HG02943 (cell line): ENCODE measurements at regions not wholly inside any gene's neighbourhood (a gene's known extent, or its start where the extent isn't known, plus 50 kb on each side); places are given as distances from the start of the nearest gene placed in this dataset.

Source experiments
- ATAC-seq: cut with Tn5 transposase; IDR thresholded peaks from one replicate; pipeline ENCODE4 v1.9.1; 2021; ENCODE audit warnings: mild to moderate bottlenecking, low read depth, moderate library complexity; ENCODE audit not compliant: unreplicated experiment

DNA sequence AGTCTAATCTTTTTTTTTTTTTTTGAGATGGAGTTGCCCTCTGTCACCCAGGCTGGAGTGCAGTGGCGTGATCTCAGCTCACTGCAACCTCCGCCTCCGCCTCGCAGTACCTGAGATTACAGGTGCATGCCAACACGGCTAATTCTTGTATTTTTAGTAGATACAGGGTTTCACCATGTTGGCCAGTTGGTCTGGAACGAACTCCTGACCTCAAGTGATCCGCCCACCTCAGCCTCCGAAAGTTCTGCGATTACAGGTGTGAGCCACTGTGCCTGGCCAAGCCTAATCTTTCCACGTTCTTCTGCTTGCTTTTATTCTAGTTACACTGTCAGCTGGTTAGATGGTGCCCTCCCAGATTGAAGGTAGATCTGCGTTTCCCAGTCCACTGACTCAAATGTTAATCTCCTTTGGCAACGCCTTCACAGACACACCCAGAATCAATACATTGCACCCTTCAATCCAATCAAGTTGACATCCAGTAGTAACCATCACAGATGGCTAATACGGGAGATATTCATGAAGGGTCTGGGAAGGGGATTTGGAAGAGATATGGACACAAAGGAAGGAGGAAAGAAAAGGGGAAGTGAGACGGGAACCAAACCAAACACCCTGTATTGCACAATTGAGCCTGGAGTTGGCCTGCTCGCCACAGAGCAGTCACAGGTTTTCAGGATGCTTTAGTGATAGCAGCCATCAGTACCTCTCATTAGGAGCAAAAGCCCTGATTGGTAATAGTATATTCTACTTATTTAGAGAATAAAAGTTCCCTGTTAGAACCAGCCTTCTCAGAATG lies 229.8 kb downstream of the PIK3C3 start:
- no peak for ATAC-seq

DNA sequence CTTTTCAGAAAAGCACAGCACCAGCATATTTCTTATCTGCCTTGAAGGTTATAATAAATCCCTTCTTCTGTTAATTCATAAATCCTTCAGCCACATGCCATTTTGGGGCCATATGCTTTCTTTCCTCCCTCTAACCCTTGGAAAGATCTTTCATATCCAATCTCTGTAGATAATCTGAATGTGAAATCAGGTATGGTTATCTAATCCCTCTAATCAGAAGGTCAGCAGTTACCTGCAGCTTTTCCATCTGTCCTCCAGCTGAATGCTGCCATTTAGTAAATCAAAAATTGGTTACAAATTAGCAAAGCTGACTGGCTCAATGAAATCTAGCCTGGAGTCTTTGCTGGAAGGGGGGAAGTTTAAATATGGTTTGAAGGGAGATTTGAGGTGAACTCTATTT lies 230.5 kb downstream of the PIK3C3 start:
- ATAC-seq, result no peak

DNA sequence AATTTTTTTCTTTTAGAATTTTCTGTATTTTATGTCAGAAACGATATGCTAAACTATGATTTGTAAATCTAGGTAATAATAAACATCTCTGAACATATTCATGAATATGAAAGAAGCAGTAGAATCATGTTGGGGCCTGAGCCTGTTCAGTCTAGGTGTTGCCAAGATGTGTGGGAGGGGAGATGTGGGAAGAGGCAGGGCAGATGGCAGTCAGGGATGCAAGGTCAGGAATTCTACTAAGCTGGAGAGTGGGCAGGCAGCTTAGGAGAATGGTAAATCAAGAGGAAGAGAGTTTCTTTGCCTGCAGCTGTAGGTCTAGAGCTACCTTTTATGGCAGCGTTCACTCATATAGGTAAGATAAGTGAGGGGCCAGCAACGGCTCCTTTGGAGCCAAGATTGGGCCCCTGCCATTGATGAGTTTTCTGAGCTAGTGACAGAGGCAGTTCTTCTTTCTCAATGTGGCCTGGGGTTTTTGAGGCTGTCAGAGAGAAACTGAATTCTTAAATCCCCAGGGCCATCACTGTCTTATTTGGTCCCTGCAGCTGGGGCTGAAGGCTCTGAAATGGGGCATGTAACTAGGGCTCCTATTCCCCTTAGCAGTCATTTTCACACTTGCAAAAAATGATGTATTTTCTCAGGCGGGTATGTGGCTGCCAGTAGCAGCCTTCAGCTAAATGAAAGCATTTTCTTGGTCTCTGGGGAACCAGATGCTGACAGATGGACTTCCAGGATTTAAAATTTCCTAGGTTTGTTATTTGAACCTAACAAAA lies 232.8 kb downstream of the PIK3C3 start:
- ATAC-seq, result no peak

DNA sequence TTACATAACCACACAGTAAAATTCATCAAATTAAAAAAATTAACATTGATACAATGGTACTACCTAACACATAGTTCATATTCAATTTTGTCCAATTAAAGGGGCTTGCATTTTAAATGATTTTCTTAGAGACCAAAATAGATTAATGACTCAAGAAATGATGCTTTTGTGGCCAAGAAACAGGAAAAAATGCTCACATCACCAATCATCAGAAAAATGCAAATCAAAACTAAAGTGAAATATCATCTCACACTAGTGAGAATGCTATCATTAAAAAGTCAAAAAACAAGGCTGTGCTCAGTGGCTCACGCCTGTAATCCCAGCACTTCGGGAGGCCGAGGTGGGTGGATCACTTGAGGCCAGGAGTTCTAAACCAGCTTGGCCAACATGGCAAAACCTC lies 235.6 kb downstream of the PIK3C3 start:
- no peak for ATAC-seq

DNA sequence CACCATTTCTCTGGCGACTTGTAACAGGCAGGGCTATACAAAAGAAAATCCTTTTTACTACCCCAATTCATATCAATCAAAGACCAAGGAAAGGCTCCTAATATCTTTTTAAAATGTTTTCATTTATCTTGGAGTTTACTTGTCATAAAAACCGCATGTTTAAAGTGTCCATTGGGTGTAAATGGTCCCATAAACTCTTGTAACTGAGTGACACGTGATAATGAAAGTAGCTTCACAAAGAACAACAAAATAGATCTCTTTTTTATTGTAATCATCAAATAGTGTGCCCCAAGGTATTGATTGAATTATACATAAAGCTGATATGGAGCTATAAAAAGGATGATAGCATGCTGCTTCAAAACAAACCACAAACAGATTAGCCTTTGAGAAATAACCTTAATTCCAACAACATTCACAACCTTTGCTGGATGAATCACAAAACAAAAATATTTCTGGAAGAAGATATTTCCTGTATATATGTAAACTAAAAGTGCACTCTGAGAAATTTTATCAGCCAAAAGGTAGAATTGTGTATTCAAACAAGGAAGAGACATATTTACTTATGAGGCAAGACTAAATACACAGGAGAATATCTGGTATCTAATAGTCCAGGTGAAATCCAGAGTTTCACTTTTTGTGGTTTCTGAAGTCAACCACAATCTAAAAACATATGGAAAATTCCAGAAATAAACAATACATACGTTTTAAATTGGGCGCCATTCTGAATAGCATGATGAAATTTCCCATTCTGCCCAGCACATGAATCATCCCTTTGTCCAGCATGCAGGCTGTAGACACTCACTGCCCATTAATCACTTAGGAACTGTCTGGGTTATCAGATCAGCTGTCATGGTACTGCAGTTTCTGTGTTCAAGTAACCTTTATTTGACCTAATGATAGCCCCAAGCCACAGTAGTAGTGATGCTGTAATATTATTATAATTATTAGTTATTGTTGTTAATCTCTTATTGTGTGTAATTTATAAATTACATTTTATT lies 237.5 kb downstream of the PIK3C3 start:
- ATAC-seq, result no peak

DNA sequence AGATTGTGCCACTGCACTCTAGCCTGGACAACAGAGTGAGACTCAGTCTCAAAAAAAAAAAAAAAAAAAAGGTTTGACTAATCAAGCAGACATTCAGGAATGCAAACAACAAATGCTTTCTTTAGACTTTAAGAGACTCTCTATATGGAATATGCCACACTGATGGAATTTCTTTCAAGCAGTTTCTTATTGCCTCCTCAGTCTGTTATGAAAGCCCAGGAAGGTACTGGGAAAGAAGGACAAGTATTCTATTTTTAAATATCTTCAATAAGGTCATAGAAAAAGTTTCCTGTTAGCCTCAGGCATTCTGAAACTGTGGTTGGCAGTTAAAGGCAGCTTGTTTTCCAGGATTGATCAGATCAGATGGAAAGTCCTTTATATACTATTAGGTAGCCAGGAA lies 241.6 kb downstream of the PIK3C3 start:
- ATAC-seq, result no peak

DNA sequence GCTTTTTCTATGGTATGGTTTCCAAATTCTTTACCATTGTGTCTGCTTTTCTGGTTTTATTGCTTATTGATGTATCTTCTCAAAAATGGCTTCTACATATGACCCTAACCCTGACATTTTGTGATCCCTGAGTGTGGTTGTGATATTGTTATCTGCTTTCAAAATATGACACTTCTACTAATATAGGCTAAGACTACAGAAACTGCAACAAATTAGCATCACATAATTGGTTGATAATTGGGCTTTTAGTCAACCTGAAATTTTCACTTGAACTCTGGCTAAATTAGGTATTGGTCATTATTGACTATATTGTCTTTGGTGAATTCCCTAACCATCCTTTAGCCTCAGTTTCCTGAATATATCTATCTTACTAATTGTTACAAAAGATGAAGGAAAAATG lies 246.1 kb downstream of the PIK3C3 start:
- no peak for ATAC-seq

DNA sequence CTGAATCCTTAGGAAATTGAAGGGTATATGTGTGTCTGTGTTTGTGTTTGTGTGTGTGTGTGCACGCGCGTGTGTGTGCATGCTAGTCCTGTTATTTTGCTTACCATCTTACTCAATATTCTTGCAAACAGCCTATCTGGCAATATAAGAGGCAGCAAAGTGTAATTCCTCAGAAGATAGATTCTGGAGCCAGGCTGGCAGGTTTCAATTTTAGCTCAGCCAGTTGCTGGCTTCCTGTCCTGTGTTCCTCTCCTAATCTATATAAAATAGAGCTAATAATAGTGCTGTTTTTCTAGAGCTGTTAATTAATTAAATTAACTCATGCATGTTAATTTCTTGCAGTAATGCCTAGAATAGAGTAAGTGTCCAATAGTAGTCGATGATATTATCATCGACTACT lies 256.2 kb downstream of the PIK3C3 start:
- no peak for ATAC-seq

DNA sequence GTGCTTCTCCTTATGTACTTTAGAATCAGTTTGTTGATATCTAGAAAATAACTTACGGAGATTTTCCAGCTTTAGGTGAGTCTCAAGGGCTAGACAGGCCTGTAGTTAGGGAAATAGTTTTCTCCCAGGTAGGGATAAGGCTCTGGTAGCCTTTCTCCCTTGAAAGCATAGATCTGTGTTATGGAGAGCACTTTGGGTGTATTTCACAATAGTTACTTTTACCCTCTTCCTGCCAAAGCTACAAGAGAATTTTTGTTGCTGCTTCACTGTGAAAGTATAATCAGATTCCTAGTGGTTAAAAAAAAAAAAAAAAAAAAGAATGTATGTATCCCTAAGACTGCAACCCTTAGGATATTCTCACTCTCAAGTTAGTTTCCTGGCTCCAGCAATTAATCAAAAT lies 267.5 kb downstream of the PIK3C3 start:
- ATAC-seq, result no peak

DNA sequence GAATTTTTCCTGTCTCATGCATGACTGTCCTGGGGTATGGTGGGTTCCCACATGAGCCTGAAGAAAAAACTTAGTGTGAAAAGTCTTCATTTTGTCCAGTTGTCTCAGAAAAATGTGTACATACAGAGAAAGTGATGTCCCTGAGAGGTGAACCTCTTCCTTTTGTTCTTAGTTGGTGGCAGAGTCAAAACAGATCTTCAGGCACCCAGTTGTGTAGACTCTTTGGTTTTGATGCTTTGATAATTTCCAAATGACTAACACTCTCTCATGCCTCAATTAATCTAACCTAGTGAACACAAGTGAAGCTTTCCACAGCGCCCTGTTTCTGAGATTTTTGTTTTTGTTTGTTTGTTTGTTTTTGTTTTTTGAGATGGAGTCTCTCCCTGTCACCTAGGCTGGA lies 273.5 kb downstream of the PIK3C3 start:
- ATAC-seq, result no peak

DNA sequence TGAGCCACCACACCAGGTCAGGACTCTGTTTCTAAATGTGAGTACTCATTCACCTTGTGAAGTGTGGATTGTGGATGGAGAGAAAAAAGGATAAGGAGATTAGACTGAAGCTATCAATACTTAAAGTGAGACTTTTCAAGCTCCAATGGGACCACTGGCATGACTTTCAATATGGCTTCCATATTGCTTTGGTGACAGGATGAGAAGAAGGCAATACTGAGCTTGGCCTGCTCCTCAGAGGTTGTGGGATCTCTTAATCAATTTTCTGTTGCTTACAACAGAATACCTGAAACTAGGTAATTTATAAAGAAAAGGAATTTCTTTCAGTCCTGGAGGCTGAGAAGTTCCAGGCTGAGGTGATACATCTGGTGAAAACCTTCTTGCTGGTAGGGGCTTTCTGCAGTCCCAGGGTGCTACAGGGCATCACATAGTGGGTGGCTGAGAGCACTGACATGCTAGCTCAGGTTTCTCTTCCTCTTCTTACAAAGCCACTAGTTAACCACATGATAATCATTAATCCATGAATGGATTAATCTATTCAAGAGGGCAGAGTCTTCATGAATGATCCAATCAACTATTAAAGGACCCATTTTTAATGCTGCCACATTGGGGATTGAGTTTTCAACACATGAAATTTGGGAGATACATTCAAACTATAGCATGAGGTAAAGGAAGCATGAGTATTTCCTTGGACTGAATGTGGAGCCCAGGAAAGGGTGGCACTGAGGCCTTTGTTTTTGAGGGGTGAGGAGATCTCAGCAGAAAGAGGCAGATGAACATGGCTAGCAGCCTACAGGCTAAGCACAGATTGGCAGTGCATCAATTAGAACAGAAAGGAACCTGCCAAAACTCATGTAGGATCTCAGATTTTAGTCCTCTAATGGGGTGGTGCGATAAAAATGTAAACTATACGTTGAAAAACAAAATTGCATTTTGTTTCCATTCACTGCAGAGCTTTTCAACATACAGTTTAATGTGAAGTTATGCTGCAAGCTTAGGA lies 274.5 kb downstream of the PIK3C3 start:
- peak; percentile 98 for ATAC-seq

DNA sequence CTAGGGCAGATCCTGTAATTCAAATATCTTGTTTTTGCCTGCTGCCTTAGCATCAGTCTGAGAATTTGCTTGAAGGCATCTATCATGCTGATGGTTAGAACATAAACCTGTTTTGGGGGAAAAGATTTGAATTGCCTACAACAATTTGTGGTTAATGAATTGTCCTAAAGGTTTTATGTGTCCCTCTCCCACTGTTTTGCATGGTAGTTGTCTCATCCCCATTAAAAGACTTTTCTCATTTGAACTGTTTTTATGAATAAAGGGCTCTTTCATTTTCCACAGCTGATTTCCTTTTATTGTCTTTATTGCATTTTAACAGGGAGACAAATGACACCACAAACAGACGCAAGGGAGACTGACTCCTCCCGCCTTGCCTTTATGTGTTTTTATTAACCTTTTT lies 275.6 kb downstream of the PIK3C3 start:
- ATAC-seq, result no peak

DNA sequence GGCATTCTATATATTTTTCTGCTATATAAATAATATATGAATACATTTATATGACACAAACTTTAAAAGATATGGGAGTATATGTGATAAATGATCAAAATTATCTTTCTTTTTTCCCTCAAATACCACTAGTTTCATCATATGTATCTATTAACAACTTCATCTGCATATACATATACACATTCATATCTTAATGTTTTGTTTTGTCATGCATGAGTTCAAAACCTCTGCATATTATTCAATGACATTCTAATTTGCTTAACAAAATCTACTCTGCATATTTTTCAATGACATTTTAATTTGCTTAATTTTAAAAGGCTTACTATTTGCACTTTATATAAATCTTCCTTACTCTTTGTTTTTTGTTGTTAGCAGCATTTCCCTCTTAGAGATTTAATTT lies 276.2 kb downstream of the PIK3C3 start:
- no peak for ATAC-seq

DNA sequence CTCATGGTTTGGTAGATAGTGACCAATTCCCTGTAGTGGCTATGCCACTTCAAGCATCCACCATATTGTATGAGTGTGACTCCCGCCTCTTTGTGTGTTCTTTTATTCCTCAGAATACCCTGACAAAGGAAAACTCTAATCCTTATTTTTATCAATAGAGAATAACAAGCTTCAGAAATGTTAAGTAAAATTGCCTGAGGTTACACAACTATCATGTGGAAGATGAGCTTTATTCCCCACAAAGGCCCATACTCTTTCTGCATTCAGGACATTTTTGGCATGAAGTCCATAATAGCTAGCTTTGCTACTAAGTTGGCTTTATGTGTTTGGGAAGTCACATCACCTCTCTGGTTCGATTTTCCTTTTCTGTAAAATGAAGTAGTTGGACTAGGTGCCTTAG lies 276.8 kb downstream of the PIK3C3 start:
- no peak for ATAC-seq

DNA sequence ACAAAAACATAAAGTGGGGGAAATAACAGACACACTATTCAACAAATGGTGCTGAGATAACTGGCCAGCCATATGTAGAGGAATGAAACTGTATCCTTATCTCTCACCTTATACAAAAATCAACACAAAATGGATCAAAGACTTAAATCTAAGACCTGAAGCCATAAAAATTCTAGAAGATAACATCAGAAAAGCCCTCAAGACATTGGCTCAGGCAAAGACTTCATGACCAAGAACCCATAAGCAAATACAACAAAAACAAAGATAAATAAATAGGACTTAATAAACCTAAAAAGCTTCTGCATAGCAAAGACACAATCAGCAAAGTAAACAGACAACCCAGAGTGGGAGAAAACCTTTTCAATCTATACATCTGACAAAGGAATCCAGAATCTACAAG lies 278.9 kb downstream of the PIK3C3 start:
- no peak for ATAC-seq

DNA sequence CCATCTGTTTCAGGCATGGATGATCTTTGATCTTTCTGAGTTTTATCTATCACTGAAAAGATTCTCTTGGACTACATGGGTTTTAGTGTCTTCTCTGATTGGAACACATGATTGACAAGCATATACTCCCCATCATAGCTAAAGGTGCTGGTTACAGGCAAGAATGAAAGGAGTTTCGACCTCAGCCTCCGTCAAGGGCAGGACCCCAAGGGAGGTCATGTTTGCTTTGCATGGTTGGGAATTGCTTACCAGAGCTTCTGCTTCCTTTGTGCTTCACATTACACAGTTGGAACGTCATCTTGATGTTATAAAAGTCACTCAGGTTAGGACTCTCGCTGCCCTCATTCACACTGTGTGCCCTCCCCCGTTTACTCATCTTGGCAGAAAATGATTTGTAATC lies 287.7 kb downstream of the PIK3C3 start:
- no peak for ATAC-seq

DNA sequence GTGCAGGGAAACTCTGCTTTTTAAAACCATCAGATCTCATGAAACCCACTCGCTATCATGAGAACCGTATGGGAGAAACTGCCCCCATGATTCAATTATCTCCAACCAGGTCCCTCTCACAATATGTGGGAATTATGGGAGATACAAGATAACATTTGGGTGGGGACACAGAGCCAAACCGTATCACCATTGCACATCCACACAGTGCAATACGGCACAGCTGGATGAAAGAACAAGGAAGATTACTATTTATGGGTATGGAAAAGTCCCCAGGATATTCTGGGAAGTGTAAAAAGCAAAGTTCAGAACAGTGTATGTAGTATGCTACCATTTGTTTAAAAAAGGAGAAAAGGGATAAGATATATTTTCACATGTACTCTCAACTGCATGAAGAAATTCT lies 290.1 kb downstream of the PIK3C3 start:
- ATAC-seq, result no peak

DNA sequence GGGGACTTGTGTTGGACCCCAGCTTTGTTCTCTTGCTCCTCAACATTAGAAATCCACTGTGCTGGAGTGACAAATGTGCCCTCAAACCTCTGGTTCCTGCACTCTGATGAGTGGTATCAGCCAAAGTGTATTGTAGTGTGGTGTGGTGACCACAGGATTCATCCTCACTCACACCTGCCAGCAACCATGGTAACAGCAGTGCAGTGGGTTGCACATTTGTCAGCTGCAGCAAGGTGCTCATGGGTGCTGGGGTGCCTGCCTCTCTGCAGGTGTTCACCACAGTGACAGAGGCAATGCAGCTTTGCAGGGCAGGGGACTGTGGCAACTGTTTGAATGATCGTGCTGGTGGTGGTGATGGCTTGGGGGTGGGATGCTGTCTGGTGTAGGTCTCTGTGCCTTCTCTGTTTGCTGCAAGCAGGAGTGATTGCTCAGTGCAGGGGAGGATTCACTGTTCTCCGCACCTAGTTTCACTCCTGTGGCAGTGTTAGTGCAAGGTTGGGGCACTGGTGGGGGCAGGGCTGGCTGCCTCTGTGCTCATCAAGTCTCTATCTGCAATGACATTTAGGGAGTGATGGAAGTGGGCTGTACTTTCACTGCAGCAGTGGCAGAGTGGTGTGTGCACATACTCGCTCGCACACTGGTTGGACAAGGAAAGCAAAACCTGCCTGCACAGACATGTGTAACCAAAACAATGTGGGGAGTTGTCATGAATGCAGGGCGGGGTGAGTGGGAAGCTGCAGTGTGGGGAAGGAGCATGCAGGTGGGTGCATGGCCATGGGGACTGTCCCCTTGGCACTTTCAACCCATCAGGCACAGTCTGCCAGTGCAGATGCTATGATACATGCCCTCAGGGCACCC lies 301.1 kb downstream of the PIK3C3 start:
- no peak for ATAC-seq
